Neural progenitor cell (in vitro differentiated cells): ENCODE measurements at regions not wholly inside any gene's neighbourhood (a gene's known extent, or its start where the extent isn't known, plus 50 kb on each side); places are given as distances from the start of the nearest gene placed in this dataset.

Source experiments
- CTCF ChIP-seq: fragments of 200-600 bp; sonication (generic); IDR thresholded peaks from 2 replicates; pipeline ENCODE4 v1.5.1; 2017; ENCODE audit warnings: antibody characterized with exemption, mild to moderate bottlenecking
- EZH2 ChIP-seq: fragments of 200-600 bp; sonication (generic); IDR thresholded peaks from 2 replicates; pipeline ENCODE4 v1.6.1; 2017; ENCODE audit warnings: antibody characterized with exemption, mild to moderate bottlenecking, moderate library complexity
- EZH2phosphoT487 ChIP-seq: fragments of 200-600 bp; sonication (generic); IDR thresholded peaks from 2 replicates; pipeline ENCODE4 v1.6.1; 2017; ENCODE audit warnings: antibody characterized with exemption

DNA sequence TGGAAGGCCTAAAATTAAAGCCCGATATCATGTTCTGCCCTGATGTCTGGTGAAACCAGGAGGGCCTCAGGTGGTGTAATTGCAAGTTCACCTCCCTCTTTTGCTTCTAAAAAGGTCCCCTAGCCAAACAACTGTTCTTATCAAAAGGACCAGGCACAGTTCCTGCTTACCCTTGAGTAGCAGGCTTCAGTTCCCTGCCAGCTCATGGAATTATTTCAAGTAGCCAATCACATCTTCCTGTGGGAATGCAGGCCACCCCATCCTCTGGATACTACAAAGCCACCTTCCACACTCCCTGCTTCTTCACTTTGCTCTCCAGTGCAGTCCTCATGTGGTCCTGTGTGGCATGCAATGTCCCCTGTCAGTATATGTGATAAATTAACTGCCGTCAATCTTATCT, 97.7 kb upstream of the GALNT17 start:
- TF ChIP-seq CTCF, result no peak
- TF ChIP-seq EZH2, result no peak
- TF ChIP-seq EZH2phosphoT487, result no peak
